GM12873 (cell line): ENCODE measurements at regions not wholly inside any gene's neighbourhood (a gene's known extent, or its start where the extent isn't known, plus 50 kb on each side); places are given as distances from the start of the nearest gene placed in this dataset.

Experiments
- CTCF ChIP-seq: IDR thresholded peaks from 2 replicates; pipeline ENCODE4 v1.5.1; 2012; ENCODE audit warnings: low read depth, mild to moderate bottlenecking, moderate library complexity, low read length, control low read depth; ENCODE audit not compliant: insufficient read depth; ENCODE audit errors: missing control alignments

DNA sequence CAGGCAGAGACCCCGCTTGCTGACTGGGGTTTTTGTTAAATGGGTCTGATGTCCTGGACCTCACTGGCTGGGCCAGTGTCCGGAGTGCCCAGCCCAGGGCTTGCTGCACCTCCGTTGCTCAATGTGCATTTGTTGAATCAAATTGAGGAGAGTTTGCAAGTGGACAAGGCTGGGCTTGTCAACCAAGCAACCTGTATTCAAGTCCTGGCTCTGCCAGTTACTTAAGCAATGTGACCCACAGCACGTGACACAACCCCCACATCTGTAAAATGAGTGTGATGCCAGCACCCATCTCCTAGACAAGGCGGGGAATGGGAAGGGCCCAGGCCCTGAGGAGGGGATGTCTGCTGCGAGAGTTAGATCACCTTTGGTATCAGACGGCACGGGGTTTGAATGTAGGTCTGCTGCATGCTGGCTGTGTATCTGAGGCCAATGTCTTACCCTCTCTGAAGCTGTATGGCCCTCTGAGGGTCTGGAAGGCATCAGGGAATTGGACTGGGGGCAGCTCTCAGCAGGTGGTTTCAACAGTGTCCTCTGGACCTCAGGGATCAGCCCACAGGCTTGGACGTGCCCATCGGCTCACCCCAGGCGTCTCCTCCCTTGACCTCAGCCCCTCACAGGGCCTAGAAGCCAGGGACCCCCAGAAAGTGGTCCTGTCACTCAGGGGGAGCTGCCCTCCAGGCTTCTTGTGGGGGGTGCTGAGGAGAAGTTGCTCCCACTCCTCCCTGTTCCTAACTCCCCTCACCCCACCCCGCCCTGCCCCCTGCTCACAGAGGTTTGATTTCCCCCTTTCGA lies 51.0 kb upstream of the RUNX3 start:
- TF ChIP-seq CTCF: no peak
